ENCODE measurements at regions not wholly inside any gene's neighbourhood (a gene's known extent, or its start where the extent isn't known, plus 50 kb on each side); places are given as distances from the start of the nearest gene placed in this dataset.

GRCh38 chr6:2562721-2563451 lies 187.8 kb downstream of the MYLK4 start:
- no peak for DNase-seq (ENCODE audit: low read depth in 2 of 2)

GRCh38 chr6:2560917-2561698 lies 189.6 kb downstream of the MYLK4 start:
- DNase-seq (ENCODE audit: low read depth in 2 of 2), result no peak

- no peak for DNase-seq (ENCODE audit: low read depth in 2 of 2)
Observed at GRCh38 chr6:2560140-2560818, 190.4 kb downstream of the MYLK4 start.

- no peak for DNase-seq (ENCODE audit: low read depth in 2 of 2)
Observed at GRCh38 chr6:2558861-2559801, 191.6 kb downstream of the MYLK4 start.

- no peak for DNase-seq (ENCODE audit: low read depth in 2 of 2)
Observed at GRCh38 chr6:2558098-2558680, 192.5 kb downstream of the MYLK4 start.

GRCh38 chr6:2557181-2557720 lies 193.5 kb downstream of the MYLK4 start:
- DNase-seq (ENCODE audit: low read depth in 2 of 2), result no peak

- DNase-seq (ENCODE audit: low read depth in 2 of 2), result no peak
Observed at GRCh38 chr6:2556761-2557160, 194.0 kb downstream of the MYLK4 start.

- DNase-seq (ENCODE audit: low read depth in 2 of 2), result no peak
Observed at GRCh38 chr6:2554651-2555260, 196.0 kb downstream of the MYLK4 start.

- no peak for DNase-seq (ENCODE audit: low read depth in 2 of 2)
Observed at GRCh38 chr6:2552526-2553154, 198.1 kb downstream of the MYLK4 start.

GRCh38 chr6:2551705-2552104 lies 199.0 kb downstream of the MYLK4 start:
- DNase-seq (ENCODE audit: low read depth in 2 of 2), result no peak

- no peak for DNase-seq (ENCODE audit: low read depth in 2 of 2)
Observed at GRCh38 chr6:2550247-2550646, 200.5 kb downstream of the MYLK4 start.

GRCh38 chr6:2549834-2550233 lies 200.9 kb downstream of the MYLK4 start:
- DNase-seq (ENCODE audit: low read depth in 2 of 2), result no peak

GRCh38 chr6:2547355-2547754 lies 203.4 kb downstream of the MYLK4 start:
- no peak for DNase-seq (ENCODE audit: low read depth in 2 of 2)

GRCh38 chr6:2546901-2547300 lies 203.8 kb downstream of the MYLK4 start:
- no peak for DNase-seq (ENCODE audit: low read depth in 2 of 2)

- DNase-seq (ENCODE audit: low read depth in 2 of 2), result no peak
Observed at GRCh38 chr6:2545383-2546038, 205.2 kb downstream of the MYLK4 start.

GRCh38 chr6:2543321-2543720 lies 207.4 kb downstream of the MYLK4 start:
- no peak for DNase-seq (ENCODE audit: low read depth in 2 of 2)

- peak in 1 of 2 donors; percentile 3 for DNase-seq (ENCODE audit: low read depth in 2 of 2)
Observed at GRCh38 chr6:2542858-2543218, 207.9 kb downstream of the MYLK4 start.

GRCh38 chr6:2542101-2542857 lies 208.4 kb downstream of the MYLK4 start:
- DNase-seq (ENCODE audit: low read depth in 2 of 2), result no peak

GRCh38 chr6:2536451-2536850 lies 214.3 kb downstream of the MYLK4 start:
- DNase-seq (ENCODE audit: low read depth in 2 of 2), result no peak
